ENCODE measurements at regions not wholly inside any gene's neighbourhood (a gene's known extent, or its start where the extent isn't known, plus 50 kb on each side); places are given as distances from the start of the nearest gene placed in this dataset.

GRCh38 chr6:113623129-113623528, 234.0 kb upstream of the MARCKS start:
- no peak for DNase-seq (ENCODE audit: extremely low read depth, low read depth)
- TF ChIP-seq, protein P1, sequence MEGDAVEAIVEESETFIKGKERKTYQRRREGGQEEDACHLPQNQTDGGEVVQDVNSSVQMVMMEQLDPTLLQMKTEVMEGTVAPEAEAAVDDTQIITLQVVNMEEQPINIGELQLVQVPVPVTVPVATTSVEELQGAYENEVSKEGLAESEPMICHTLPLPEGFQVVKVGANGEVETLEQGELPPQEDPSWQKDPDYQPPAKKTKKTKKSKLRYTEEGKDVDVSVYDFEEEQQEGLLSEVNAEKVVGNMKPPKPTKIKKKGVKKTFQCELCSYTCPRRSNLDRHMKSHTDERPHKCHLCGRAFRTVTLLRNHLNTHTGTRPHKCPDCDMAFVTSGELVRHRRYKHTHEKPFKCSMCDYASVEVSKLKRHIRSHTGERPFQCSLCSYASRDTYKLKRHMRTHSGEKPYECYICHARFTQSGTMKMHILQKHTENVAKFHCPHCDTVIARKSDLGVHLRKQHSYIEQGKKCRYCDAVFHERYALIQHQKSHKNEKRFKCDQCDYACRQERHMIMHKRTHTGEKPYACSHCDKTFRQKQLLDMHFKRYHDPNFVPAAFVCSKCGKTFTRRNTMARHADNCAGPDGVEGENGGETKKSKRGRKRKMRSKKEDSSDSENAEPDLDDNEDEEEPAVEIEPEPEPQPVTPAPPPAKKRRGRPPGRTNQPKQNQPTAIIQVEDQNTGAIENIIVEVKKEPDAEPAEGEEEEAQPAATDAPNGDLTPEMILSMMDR (IDR thresholded peaks at IDR 0.05; ENCODE audit: low read depth, low read length, missing control alignments) = no peak
- no peak overlapping the region for H3K4me3 ChIP-seq (replicated peaks; ENCODE audit: low read depth, low read length)

GRCh38 chr6:113625850-113626249, 231.3 kb upstream of the MARCKS start:
- H3K4me3 ChIP-seq (replicated peaks; ENCODE audit: low read depth, low read length) = no peak overlapping the region
- DNase-seq (ENCODE audit: extremely low read depth, low read depth) = no peak
- TF ChIP-seq, protein P1 (IDR thresholded peaks at IDR 0.05; ENCODE audit: low read depth, low read length, missing control alignments) = no peak

DNA sequence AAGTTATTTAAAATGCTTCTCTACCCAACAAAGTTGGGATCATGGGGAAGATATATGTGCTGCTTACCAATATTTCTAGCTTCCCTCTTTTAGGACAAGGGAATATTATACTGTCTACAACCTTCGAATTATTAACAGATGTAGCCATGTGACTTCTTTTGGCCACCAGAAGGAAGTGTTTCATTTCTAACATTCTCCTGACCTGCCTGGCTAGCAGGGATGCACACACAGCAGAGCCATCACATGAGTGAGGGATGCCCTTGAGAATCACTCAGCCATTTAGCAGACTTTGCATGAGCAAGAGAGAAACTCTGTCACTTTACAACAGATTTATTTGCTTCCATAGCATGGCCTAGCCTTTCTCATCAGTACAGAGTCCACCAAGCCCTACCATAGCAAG, 230.7 kb upstream of the MARCKS start:
- TF ChIP-seq, protein P1 (IDR thresholded peaks at IDR 0.05; ENCODE audit: low read depth, low read length, missing control alignments) = no peak
- H3K4me3 ChIP-seq (replicated peaks; ENCODE audit: low read depth, low read length) = no peak overlapping the region
- DNase-seq (ENCODE audit: extremely low read depth, low read depth) = no peak

- H3K4me3 ChIP-seq (replicated peaks; ENCODE audit: low read depth, low read length) = no peak overlapping the region
- no peak for DNase-seq (ENCODE audit: extremely low read depth, low read depth)
- TF ChIP-seq, protein P1 (IDR thresholded peaks at IDR 0.05; ENCODE audit: low read depth, low read length, missing control alignments) = no peak
These were observed 229.7 kb upstream of the MARCKS start for GRCh38 chr6:113627480-113627879.

GRCh38 chr6:113629256-113629655, 227.9 kb upstream of the MARCKS start:
- H3K4me3 ChIP-seq (replicated peaks; ENCODE audit: low read depth, low read length) = no peak overlapping the region
- no peak for DNase-seq (ENCODE audit: extremely low read depth, low read depth)
- TF ChIP-seq, protein P1 (IDR thresholded peaks at IDR 0.05; ENCODE audit: low read depth, low read length, missing control alignments) = no peak

DNA sequence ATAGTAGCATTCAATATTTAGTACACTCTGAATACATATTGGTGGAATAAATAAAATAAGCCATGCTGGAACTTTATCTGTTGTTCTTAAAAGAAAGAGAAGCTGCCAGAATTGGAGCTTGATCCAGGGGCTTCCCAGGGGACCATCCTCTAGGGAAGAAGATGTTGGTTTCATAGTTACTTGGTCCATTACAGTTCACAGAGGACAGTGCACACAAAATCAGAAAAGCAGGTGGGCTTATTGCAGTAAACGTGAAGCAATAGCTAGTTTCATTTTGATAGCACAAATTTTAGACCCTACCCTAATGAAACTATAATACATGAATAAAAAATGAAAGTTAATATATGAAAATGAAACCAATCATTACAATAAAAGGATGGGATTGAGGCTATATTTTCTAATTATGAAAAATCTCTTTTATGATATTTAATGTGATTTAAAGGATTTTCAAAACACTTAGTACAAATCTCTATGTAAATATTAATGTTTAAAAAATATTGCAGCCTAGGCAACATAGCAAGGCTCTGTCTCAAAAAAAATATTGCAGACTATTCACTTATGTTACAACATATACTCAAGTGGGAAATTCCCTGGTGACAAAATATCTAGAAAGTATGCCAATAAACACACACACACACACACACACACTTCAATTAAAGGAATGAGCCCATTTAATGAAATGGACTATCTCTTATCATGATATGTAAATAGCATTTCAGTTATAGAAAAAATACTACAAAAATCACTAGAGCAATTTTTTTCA, 227.0 kb upstream of the MARCKS start:
- H3K4me3 ChIP-seq (replicated peaks; ENCODE audit: low read depth, low read length) = no peak overlapping the region
- no peak for DNase-seq (ENCODE audit: extremely low read depth, low read depth)
- TF ChIP-seq, protein P1 (IDR thresholded peaks at IDR 0.05; ENCODE audit: low read depth, low read length, missing control alignments) = no peak
